ENCODE measurements at regions not wholly inside any gene's neighbourhood (a gene's known extent, or its start where the extent isn't known, plus 50 kb on each side); places are given as distances from the start of the nearest gene placed in this dataset.

GRCh38 chr3:147713234-147714133, 304.3 kb downstream of the ZIC1 start:
- Histone ChIP-seq H3K4me2 (peak overlapping the region in 4 of 11 experiments; percentile 18 to 62 (median 47); a peak in 7 of 22 replicates), H3K27ac (no peak overlapping the region; a peak in 1 of 22 replicates), H4K20me1 (no peaks in the 10 kb centered on the region), H3K9ac (no peak overlapping the region; a peak in 1 of 22 replicates), H3K4me3 (no peak overlapping the region), H3K9me3 (replicated peaks in 1 of 11) (no peaks in the 10 kb centered on the region), H3K36me3 (no peaks in the 10 kb centered on the region), H3K27me3 (no peaks in the 10 kb centered on the region), H3K4me1 (peaks cover 0 to 20% (median 0%) of the 10 kb centered on the region in 10 experiments; a peak in 6 of 20 replicates)
- TF ChIP-seq Cebpa-rat (IDR thresholded peaks at IDR 0.05): no peak

DNA sequence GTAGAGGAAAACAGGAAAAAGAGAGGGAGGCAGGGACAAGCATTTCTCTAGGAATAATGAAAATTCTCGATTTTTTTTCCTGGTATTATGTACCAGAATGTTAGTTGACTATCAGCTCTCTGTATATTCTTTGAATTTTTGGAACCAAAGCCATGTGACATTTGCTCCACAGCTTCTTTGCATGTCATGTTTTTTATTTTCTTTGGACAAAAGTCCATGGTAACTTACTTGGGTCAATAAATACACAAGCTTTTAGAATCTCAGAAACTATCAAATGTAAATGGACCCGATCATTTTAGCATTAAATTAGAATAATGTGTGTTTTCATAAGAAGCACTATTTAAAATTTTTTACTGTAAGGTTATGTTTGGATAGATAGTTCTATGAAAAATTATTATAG, 320.5 kb downstream of the ZIC1 start:
- Histone ChIP-seq H3K4me1 (peaks cover 0 to 9% (median 0%) of the 10 kb centered on the region in 10 experiments; a peak in 2 of 20 replicates), H3K4me3 (no peak overlapping the region), H3K27me3 (no peaks in the 10 kb centered on the region), H3K4me2 (no peak overlapping the region), H4K20me1 (no peaks in the 10 kb centered on the region), H3K9ac (no peak overlapping the region), H3K9me3 (replicated peaks in 1 of 11) (no peaks in the 10 kb centered on the region), H3K27ac (no peak overlapping the region), H3K36me3 (no peaks in the 10 kb centered on the region)
- TF ChIP-seq Cebpa-rat (IDR thresholded peaks at IDR 0.05): no peak

- Histone ChIP-seq H3K4me2 (no peak overlapping the region), H3K36me3 (no peaks in the 10 kb centered on the region), H3K4me3 (no peak overlapping the region), H3K27ac (no peak overlapping the region), H3K4me1 (peaks cover 0 to 13% (median 0%) of the 10 kb centered on the region in 10 experiments; a peak in 5 of 20 replicates), H3K9me3 (replicated peaks in 1 of 11) (no peaks in the 10 kb centered on the region), H3K9ac (no peak overlapping the region), H4K20me1 (no peaks in the 10 kb centered on the region), H3K27me3 (no peaks in the 10 kb centered on the region)
- no peak for TF ChIP-seq Cebpa-rat (IDR thresholded peaks at IDR 0.05)
Observed at GRCh38 chr3:147730284-147730683, 321.1 kb downstream of the ZIC1 start.

DNA sequence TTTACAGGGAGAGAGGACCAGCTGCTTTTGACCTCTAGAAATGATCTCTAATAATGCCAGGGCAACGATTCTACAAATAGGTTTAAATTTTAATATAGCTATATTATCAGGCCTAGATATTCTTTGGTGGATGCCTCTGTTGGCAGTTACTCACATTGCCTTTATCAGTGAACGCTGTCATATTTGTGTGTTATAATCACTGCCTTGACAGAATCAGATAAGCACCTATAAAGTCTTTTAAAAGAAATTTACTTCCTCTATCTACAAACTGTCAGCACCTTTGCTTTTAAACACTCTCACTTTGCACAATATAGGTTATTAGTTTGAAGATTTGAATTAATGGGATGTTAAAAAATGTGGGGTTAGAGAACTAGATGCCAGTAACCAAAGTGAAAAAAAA, 324.1 kb downstream of the ZIC1 start:
- Histone ChIP-seq H3K36me3 (no peaks in the 10 kb centered on the region), H3K4me3 (no peak overlapping the region), H3K9ac (no peak overlapping the region), H3K27me3 (no peaks in the 10 kb centered on the region), H4K20me1 (no peaks in the 10 kb centered on the region), H3K4me2 (no peak overlapping the region; a peak in 1 of 22 replicates), H3K4me1 (peaks cover 0 to 30% (median 3%) of the 10 kb centered on the region in 10 experiments; a peak in 7 of 20 replicates), H3K9me3 (replicated peaks in 1 of 11) (no peaks in the 10 kb centered on the region), H3K27ac (no peak overlapping the region)
- TF ChIP-seq Cebpa-rat (IDR thresholded peaks at IDR 0.05): no peak

DNA sequence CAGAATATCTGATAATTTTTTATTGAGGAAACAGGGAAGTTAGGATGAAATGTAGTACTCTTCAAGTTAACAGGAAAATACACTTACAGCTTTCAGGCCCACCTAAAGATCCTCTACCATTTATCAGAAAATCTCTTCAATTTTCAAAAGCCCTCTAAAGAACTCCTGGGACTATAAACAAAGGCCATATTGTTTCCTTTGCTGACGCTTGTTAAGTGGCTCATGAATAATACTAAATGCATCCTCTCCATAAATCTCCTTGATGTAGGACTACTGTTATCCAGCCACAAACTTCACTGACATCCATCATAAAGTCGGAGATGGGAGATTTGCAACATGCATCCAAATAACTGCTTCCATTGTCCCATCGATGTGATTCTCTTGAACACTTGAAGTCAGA, 326.5 kb downstream of the ZIC1 start:
- Histone ChIP-seq H3K4me1 (peaks cover 0 to 30% (median 3%) of the 10 kb centered on the region in 10 experiments; a peak in 7 of 20 replicates), H3K36me3 (no peaks in the 10 kb centered on the region), H3K9me3 (replicated peaks in 1 of 11) (no peaks in the 10 kb centered on the region), H3K4me3 (no peak overlapping the region), H3K4me2 (peak overlapping the region in 3 of 11 experiments; percentile 32 to 57 (median 52); a peak in 6 of 22 replicates), H3K27me3 (no peaks in the 10 kb centered on the region), H3K9ac (no peak overlapping the region), H3K27ac (peak overlapping the region in 4 of 11 experiments; percentile 31 to 65 (median 58); a peak in 5 of 22 replicates), H4K20me1 (no peaks in the 10 kb centered on the region)
- TF ChIP-seq Cebpa-rat (IDR thresholded peaks at IDR 0.05): no peak

GRCh38 chr3:147736226-147736625, 327.1 kb downstream of the ZIC1 start:
- H3K4me2 ChIP-seq: peak overlapping the region in 4 of 11 experiments; percentile 32 to 57 (median 44); a peak in 7 of 22 replicates
- H3K27me3 ChIP-seq: no peaks in the 10 kb centered on the region
- H3K9me3 ChIP-seq (replicated peaks in 1 of 11): no peaks in the 10 kb centered on the region
- H3K27ac ChIP-seq: peak overlapping the region in 4 of 11 experiments; percentile 31 to 67 (median 62); a peak in 6 of 22 replicates
- H4K20me1 ChIP-seq: no peaks in the 10 kb centered on the region
- no peak overlapping the region for H3K9ac ChIP-seq
- no peak for TF ChIP-seq Cebpa-rat (IDR thresholded peaks at IDR 0.05)
- H3K36me3 ChIP-seq: no peaks in the 10 kb centered on the region
- H3K4me1 ChIP-seq: peaks cover 0 to 30% (median 3%) of the 10 kb centered on the region in 10 experiments; a peak in 7 of 20 replicates
- H3K4me3 ChIP-seq: no peak overlapping the region

DNA sequence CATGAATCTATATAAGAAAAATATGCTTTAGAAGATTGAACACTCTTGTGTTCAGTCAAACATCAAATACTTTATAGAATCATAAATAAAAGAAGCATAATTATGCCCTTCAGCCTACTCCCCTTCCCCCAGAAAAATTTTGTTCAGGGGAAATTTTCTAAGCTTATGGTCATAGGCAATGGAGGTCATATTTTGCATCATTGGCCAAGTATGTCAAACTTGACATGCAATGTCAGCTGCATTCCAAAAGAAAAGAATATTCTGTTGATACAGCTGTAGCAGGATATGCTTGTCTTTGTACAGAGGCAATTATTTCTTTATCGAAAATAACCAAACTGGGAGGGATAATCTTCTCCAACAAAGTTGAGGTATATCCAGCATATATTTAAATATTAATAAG, 328.2 kb downstream of the ZIC1 start:
- Histone ChIP-seq H3K4me2 (peak overlapping the region in 1 of 11 experiments; percentile 52; a peak in 1 of 22 replicates), H3K9me3 (replicated peaks in 1 of 11) (no peaks in the 10 kb centered on the region), H3K9ac (no peak overlapping the region), H3K4me3 (no peak overlapping the region), H3K27me3 (no peaks in the 10 kb centered on the region), H3K4me1 (peaks cover 0 to 30% (median 3%) of the 10 kb centered on the region in 10 experiments; a peak in 7 of 20 replicates), H3K27ac (peak overlapping the region in 2 of 11 experiments; percentile 59 to 65; a peak in 2 of 22 replicates), H4K20me1 (no peaks in the 10 kb centered on the region), H3K36me3 (no peaks in the 10 kb centered on the region)
- no peak for TF ChIP-seq Cebpa-rat (IDR thresholded peaks at IDR 0.05)

DNA sequence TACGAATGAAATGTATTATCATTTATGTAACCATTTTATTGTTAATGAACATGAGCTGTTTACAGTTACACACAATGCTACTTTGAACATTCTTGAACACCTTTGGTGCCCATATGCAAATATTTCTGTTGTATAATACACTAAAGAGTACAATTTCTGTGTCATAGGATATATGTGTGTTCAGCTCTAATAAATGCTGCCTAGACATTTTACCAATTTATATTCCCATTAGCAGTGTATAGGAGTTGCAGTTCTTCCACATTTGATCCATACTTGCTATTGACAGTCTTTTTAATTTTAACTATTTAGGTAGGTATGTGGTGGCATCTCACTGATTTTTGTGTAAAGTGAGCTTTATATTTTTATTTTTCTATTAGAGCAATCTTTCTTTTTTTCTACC, 331.8 kb downstream of the ZIC1 start:
- Histone ChIP-seq H3K4me1 (peaks cover 0 to 11% (median 3%) of the 10 kb centered on the region in 10 experiments; a peak in 7 of 20 replicates), H3K4me3 (no peak overlapping the region), H3K27me3 (no peaks in the 10 kb centered on the region), H4K20me1 (no peaks in the 10 kb centered on the region), H3K9me3 (replicated peaks in 1 of 11) (no peaks in the 10 kb centered on the region), H3K9ac (no peak overlapping the region), H3K4me2 (no peak overlapping the region), H3K36me3 (no peaks in the 10 kb centered on the region), H3K27ac (no peak overlapping the region)
- TF ChIP-seq Cebpa-rat (IDR thresholded peaks at IDR 0.05): no peak

DNA sequence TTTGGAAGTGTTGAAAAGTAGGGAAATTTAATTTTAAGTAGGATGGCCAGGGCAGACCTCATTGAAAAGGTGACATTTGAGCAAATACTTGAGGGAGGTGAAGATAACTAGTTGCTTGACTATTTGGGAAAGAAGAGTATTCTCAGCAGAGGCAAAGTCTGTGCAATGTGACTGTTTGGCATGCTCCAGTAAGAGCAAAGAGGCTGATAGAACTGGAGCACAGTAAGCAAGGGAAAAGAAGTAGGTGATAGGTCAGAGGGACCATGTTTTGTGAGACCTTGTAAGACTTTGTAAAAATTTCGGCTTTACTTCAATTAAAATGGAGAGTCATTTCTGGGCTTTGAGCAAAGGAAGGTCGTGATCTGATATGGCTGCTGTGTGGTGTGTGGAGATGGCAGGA, 335.8 kb downstream of the ZIC1 start:
- no peaks in the 10 kb centered on the region for H3K4me1 ChIP-seq
- no peaks in the 10 kb centered on the region for H3K36me3 ChIP-seq
- peaks cover 0 to 5% (median 0%) of the 10 kb centered on the region in 11 experiments; a peak in 2 of 22 replicates for H3K9me3 ChIP-seq (replicated peaks in 1 of 11)
- H4K20me1 ChIP-seq: no peaks in the 10 kb centered on the region
- H3K4me2 ChIP-seq: no peak overlapping the region
- no peak overlapping the region for H3K9ac ChIP-seq
- no peak overlapping the region for H3K27ac ChIP-seq
- no peak for TF ChIP-seq Cebpa-rat (IDR thresholded peaks at IDR 0.05)
- H3K4me3 ChIP-seq: no peak overlapping the region
- no peaks in the 10 kb centered on the region for H3K27me3 ChIP-seq
